ENCODE measurements at regions not wholly inside any gene's neighbourhood (a gene's known extent, or its start where the extent isn't known, plus 50 kb on each side); places are given as distances from the start of the nearest gene placed in this dataset.

- H3K79me2 ChIP-seq (replicated peaks; ENCODE audit: insufficient read depth, low read length): no peaks in the 10 kb centered on the region
- H3K36me3 ChIP-seq (ENCODE audit: insufficient read depth, low read length): no peaks in the 10 kb centered on the region
- H3K4me2 ChIP-seq (ENCODE audit: low read length): no peak overlapping the region
- H3K9me2 ChIP-seq (ENCODE audit: insufficient read depth, low read length): no peaks in the 10 kb centered on the region
- no peak overlapping the region for H3K27ac ChIP-seq (ENCODE audit: low read length)
- TF ChIP-seq EZH2 (IDR thresholded peaks at IDR 0.05; ENCODE audit: borderline replicate concordance, insufficient read depth, low read length, poor library complexity, severe bottlenecking) (no peak), RAD21 (conservative IDR thresholded peaks at IDR 0.05) (no peak), EP300 (conservative IDR thresholded peaks at IDR 0.05; ENCODE audit: poor library complexity, severe bottlenecking) (no peak), CTCF (IDR thresholded peaks at IDR 0.05; ENCODE audit: poor library complexity, severe bottlenecking) (no peak), POLR2AphosphoS5 (IDR thresholded peaks at IDR 0.05) (no peak), TAF1 (IDR thresholded peaks at IDR 0.05; ENCODE audit: low read depth) (no peak), REST (IDR thresholded peaks at IDR 0.05; ENCODE audit: borderline replicate concordance) (no peak), MXI1 (conservative IDR thresholded peaks at IDR 0.05; ENCODE audit: poor library complexity, severe bottlenecking) (no peak), SMC3 (conservative IDR thresholded peaks at IDR 0.05; ENCODE audit: poor library complexity) (no peak)
- no peak overlapping the region for H3K4me3 ChIP-seq (ENCODE audit: low read length)
- no peak overlapping the region for H3K9ac ChIP-seq (ENCODE audit: low read length)
- no peaks in the 10 kb centered on the region for H3F3A ChIP-seq (ENCODE audit: insufficient read depth, low read length, poor library complexity, severe bottlenecking)
- H2AFZ ChIP-seq (ENCODE audit: low read depth, low read length): no peak overlapping the region
- H3K9me3 ChIP-seq (ENCODE audit: low read length): no peaks in the 10 kb centered on the region
- no peaks in the 10 kb centered on the region for H3K27me3 ChIP-seq (ENCODE audit: insufficient read depth, low read depth, low read length)
- no peaks in the 10 kb centered on the region for H4K20me1 ChIP-seq (ENCODE audit: insufficient read depth)
Observed at GRCh38 chr9:7862170-7862569, 62.6 kb upstream of the DMAC1 start.

GRCh38 chr9:7861086-7861485, 61.5 kb upstream of the DMAC1 start:
- Histone ChIP-seq H3K79me2 (replicated peaks; ENCODE audit: insufficient read depth, low read length) (no peaks in the 10 kb centered on the region), H2AFZ (ENCODE audit: low read depth, low read length) (no peak overlapping the region), H3K4me2 (ENCODE audit: low read length) (no peak overlapping the region), H3K27ac (ENCODE audit: low read length) (no peak overlapping the region), H4K20me1 (ENCODE audit: insufficient read depth) (no peaks in the 10 kb centered on the region), H3K9ac (ENCODE audit: low read length) (no peak overlapping the region), H3K9me2 (ENCODE audit: insufficient read depth, low read length) (no peaks in the 10 kb centered on the region), H3K36me3 (ENCODE audit: insufficient read depth, low read length) (no peaks in the 10 kb centered on the region), H3K27me3 (ENCODE audit: insufficient read depth, low read depth, low read length) (no peaks in the 10 kb centered on the region), H3K9me3 (ENCODE audit: low read length) (no peaks in the 10 kb centered on the region), H3K4me3 (ENCODE audit: low read length) (no peak overlapping the region), H3F3A (ENCODE audit: insufficient read depth, low read length, poor library complexity, severe bottlenecking) (no peaks in the 10 kb centered on the region)
- no peak for TF ChIP-seq MXI1 (conservative IDR thresholded peaks at IDR 0.05; ENCODE audit: poor library complexity, severe bottlenecking)
- no peak for TF ChIP-seq SMC3 (conservative IDR thresholded peaks at IDR 0.05; ENCODE audit: poor library complexity)
- no peak for TF ChIP-seq REST (IDR thresholded peaks at IDR 0.05; ENCODE audit: borderline replicate concordance)
- TF ChIP-seq EP300 (conservative IDR thresholded peaks at IDR 0.05; ENCODE audit: poor library complexity, severe bottlenecking): no peak
- TF ChIP-seq RAD21 (conservative IDR thresholded peaks at IDR 0.05): no peak
- no peak for TF ChIP-seq EZH2 (IDR thresholded peaks at IDR 0.05; ENCODE audit: borderline replicate concordance, insufficient read depth, low read length, poor library complexity, severe bottlenecking)
- TF ChIP-seq POLR2AphosphoS5 (IDR thresholded peaks at IDR 0.05): no peak
- TF ChIP-seq TAF1 (IDR thresholded peaks at IDR 0.05; ENCODE audit: low read depth): no peak
- TF ChIP-seq CTCF (IDR thresholded peaks at IDR 0.05; ENCODE audit: poor library complexity, severe bottlenecking): no peak
